HUDEP-2 (cell line): ENCODE measurements at regions not wholly inside any gene's neighbourhood (a gene's known extent, or its start where the extent isn't known, plus 50 kb on each side); places are given as distances from the start of the nearest gene placed in this dataset.

Experiments
- DNase-seq, 76 experiments: peaks; one replicate each; lab custom pipeline; 2025; ENCODE audit not compliant: unreplicated experiment in 76 of 76; lab: John Stamatoyannopoulos, UW

- no peak for DNase-seq
These were observed 595.3 kb upstream of the POU3F2 start for GRCh38 chr6:98239057-98239456.

- DNase-seq = no peak
These were observed 592.7 kb upstream of the POU3F2 start for GRCh38 chr6:98241630-98242029.

GRCh38 chr6:98254624-98255023 is 579.8 kb upstream of the POU3F2 start:
- DNase-seq = no peak

GRCh38 chr6:98260382-98260781 is 574.0 kb upstream of the POU3F2 start:
- DNase-seq = no peak

GRCh38 chr6:98272060-98272459 is 562.3 kb upstream of the POU3F2 start:
- no peak for DNase-seq

- no peak for DNase-seq
These were observed 559.7 kb upstream of the POU3F2 start for GRCh38 chr6:98274691-98275090.

- no peak for DNase-seq
These were observed 553.9 kb upstream of the POU3F2 start for GRCh38 chr6:98280492-98280891.

- no peak for DNase-seq
These were observed 547.8 kb upstream of the POU3F2 start for GRCh38 chr6:98286620-98287019.

- DNase-seq = no peak
These were observed 546.5 kb upstream of the POU3F2 start for GRCh38 chr6:98287876-98288275.

GRCh38 chr6:98292810-98293209 is 541.6 kb upstream of the POU3F2 start:
- DNase-seq = no peak

GRCh38 chr6:98295515-98296175 is 538.7 kb upstream of the POU3F2 start:
- DNase-seq = no peak

GRCh38 chr6:98308564-98308963 is 525.8 kb upstream of the POU3F2 start:
- DNase-seq = no peak

GRCh38 chr6:98310443-98310842 is 523.9 kb upstream of the POU3F2 start:
- no peak for DNase-seq

- no peak for DNase-seq
These were observed 510.8 kb upstream of the POU3F2 start for GRCh38 chr6:98323605-98324004.

- no peak for DNase-seq
These were observed 509.9 kb upstream of the POU3F2 start for GRCh38 chr6:98324446-98324845.

- no peak for DNase-seq
These were observed 509.0 kb upstream of the POU3F2 start for GRCh38 chr6:98325366-98325765.

- no peak for DNase-seq
These were observed 501.1 kb upstream of the POU3F2 start for GRCh38 chr6:98333273-98333672.

- DNase-seq = no peak
These were observed 498.8 kb upstream of the POU3F2 start for GRCh38 chr6:98335594-98335993.

- no peak for DNase-seq
These were observed 494.9 kb upstream of the POU3F2 start for GRCh38 chr6:98339506-98339905.

- no peak for DNase-seq
These were observed 491.4 kb upstream of the POU3F2 start for GRCh38 chr6:98343004-98343403.

- DNase-seq = no peak
These were observed 490.6 kb upstream of the POU3F2 start for GRCh38 chr6:98343797-98344196.

- no peak for DNase-seq
These were observed 482.0 kb upstream of the POU3F2 start for GRCh38 chr6:98352348-98352747.

GRCh38 chr6:98358173-98358572 is 476.2 kb upstream of the POU3F2 start:
- no peak for DNase-seq
